ENCODE measurements at regions not wholly inside any gene's neighbourhood (a gene's known extent, or its start where the extent isn't known, plus 50 kb on each side); places are given as distances from the start of the nearest gene placed in this dataset.

DNA sequence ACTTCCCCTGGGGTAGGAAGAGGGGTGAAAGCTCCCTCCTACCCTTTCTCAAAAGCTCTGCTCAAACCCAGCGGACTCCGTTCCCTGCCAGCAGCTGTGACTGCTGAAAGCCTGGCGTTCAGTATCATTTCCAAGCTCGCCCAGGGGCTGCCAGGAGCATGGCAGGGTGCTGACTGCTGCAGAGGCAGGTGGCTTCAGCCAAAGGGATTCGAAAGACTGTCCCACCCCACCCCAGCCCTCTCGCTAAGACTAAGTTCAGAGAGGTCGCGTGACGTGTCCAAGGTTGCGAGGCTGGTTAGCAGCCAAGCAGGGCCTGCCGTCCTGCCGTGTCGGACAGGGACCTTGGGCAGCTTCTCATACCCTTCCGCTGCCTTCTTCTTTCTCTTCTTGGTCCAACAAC, 72.3 kb upstream of the RAB12 start:
- no peak for DNase-seq (ENCODE audit: low read depth)

- DNase-seq (ENCODE audit: low read depth): no peak
Measured at GRCh38 chr18:8537400-8537799, 71.8 kb upstream of the RAB12 start.

GRCh38 chr18:8538935-8539334, 70.3 kb upstream of the RAB12 start:
- DNase-seq (ENCODE audit: low read depth): no peak

- no peak for DNase-seq (ENCODE audit: low read depth)
Measured at GRCh38 chr18:8546677-8547076, 62.6 kb upstream of the RAB12 start.

DNA sequence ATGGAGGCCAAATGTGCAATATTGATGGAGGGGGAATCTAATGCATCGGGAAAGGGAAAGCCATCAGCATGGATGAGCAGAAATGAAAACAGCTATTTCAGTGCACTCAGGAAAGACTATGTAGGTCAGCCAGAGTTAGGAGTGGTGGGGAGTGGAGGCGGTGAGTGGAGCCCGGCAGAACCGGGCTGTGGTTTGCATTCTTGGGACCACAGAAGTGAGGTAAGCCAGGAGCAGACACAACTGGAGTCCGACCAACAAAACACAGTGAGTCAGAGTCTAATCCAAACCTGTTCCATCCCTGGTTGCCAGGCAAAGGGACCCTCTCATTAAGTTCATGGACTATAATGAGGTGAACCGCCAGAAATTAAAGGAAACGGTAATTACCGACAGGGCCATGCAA, 61.1 kb upstream of the RAB12 start:
- DNase-seq (ENCODE audit: low read depth): no peak

GRCh38 chr18:8549254-8549757, 59.9 kb upstream of the RAB12 start:
- no peak for DNase-seq (ENCODE audit: low read depth)

GRCh38 chr18:8552151-8552550, 57.1 kb upstream of the RAB12 start:
- DNase-seq (ENCODE audit: low read depth): no peak

DNA sequence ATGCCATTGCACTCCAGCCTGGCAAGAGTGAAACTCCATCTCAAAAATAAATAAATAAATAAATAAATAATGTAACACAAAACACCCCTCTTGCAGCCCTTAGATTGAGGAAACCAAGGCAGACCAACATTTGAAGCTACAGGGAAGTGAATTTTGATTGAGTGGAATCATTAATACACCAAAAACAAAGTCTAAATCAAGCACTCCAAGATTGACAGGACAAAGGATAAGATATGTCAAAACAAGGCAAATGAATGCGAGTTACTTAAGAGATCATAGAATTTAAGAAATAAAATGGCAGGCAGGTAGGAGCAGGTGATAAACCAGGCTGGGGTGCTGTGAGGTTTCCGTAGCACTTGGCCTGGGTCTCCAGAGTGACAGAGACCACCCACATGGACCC, 54.9 kb upstream of the RAB12 start:
- DNase-seq (ENCODE audit: low read depth): no peak

- no peak for DNase-seq (ENCODE audit: low read depth)
Measured at GRCh38 chr18:8556424-8556823, 52.8 kb upstream of the RAB12 start.

All from activated T-cell treated with anti-CD3 and anti-CD28 coated beads for 1 hour (primary cell).